Inflammatory macrophage treated with lipopolysaccharide for 1 hour (primary cell): ENCODE measurements at regions not wholly inside any gene's neighbourhood (a gene's known extent, or its start where the extent isn't known, plus 50 kb on each side); places are given as distances from the start of the nearest gene placed in this dataset.
A peak's percentile ranks its signal among the peaks of the same experiment; 100 is the strongest.
"Not testable (repeated sequence)": the region's sequence is repeated elsewhere in the genome, so short reads cannot be mapped to it uniquely, and the experiment has no call there.

Source experiments
- DNase-seq, 2 donors: peaks; one replicate each; pipeline ENCODE4 v3.0.0-alpha.2; 2020 to 2022

GRCh38 chr5:72587661-72588308 is 80.6 kb upstream of the ZNF366 start:
- peak; percentile 16 to 36 for DNase-seq

GRCh38 chr5:72586788-72587530 is 79.7 kb upstream of the ZNF366 start:
- DNase-seq = no peak

- DNase-seq = no peak
Observed at GRCh38 chr5:72584466-72584865, 77.3 kb upstream of the ZNF366 start.

- DNase-seq = not testable (repeated sequence)
Observed at GRCh38 chr5:72579290-72579689, 72.1 kb upstream of the ZNF366 start.

GRCh38 chr5:72572236-72572765 is 65.1 kb upstream of the ZNF366 start:
- no peak for DNase-seq

- no peak for DNase-seq
Observed at GRCh38 chr5:72569408-72569944, 62.3 kb upstream of the ZNF366 start.

- DNase-seq = no peak
Observed at GRCh38 chr5:72566746-72567145, 59.5 kb upstream of the ZNF366 start.

GRCh38 chr5:72565513-72566289 is 58.5 kb upstream of the ZNF366 start:
- no peak for DNase-seq

- no peak for DNase-seq
Observed at GRCh38 chr5:72562717-72563116, 55.5 kb upstream of the ZNF366 start.

- no peak for DNase-seq
Observed at GRCh38 chr5:72561148-72561972, 54.1 kb upstream of the ZNF366 start.

GRCh38 chr5:72559866-72560766 is 52.9 kb upstream of the ZNF366 start:
- DNase-seq = peak in 1 of 2 donors; percentile 1

GRCh38 chr5:72558383-72558782 is 51.2 kb upstream of the ZNF366 start:
- DNase-seq = no peak

- DNase-seq = no peak
Observed at GRCh38 chr5:72558046-72558336, 50.8 kb upstream of the ZNF366 start.

GRCh38 chr5:72557167-72558045 is 50.2 kb upstream of the ZNF366 start:
- DNase-seq = peak in 1 of 2 donors; percentile 24
